NCI-H2107 treated with DMSO at 0.1 percent for 48 hours (cell line): ENCODE measurements at regions not wholly inside any gene's neighbourhood (a gene's known extent, or its start where the extent isn't known, plus 50 kb on each side); places are given as distances from the start of the nearest gene placed in this dataset.
A peak's percentile ranks its signal among the peaks of the same experiment; 100 is the strongest.
"Not testable (repeated sequence)": the region's sequence is repeated elsewhere in the genome, so short reads cannot be mapped to it uniquely, and the experiment has no call there.

Source experiments
- DNase-seq: peaks from one replicate; lab custom pipeline; 2025; ENCODE audit not compliant: unreplicated experiment; lab: John Stamatoyannopoulos, UW

DNA sequence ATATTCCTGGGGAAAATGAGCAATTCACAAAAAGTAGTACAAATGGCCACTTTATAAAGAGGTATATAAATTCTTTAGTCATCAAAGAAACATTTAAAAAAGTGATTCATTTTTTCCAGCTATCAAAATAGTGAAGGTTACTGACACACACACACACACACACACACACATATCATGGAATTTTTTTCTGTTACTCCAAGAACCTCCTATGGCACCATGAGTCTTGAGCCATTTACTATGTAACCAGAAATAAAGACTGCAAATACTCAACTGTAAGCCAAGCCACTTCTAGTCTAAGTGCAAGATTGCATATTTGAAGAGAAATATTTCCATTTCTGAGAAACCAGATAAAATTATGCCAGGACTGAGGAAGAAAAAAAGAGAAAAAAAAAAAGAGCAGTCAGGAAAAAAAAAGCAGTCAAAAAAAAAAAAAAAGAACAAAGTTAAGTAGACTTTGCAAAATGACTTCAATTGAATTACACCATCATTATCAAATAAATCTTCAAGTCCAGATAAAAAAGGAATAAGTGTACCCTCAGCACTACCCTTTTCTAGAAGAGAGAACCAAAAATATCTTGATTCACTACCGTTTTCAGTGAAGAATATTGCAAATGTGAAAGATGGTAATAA is 275.7 kb downstream of the DAD1 start:
- DNase-seq = no peak

GRCh38 chr14:22311636-22312035 is 277.4 kb downstream of the DAD1 start:
- no peak for DNase-seq

DNA sequence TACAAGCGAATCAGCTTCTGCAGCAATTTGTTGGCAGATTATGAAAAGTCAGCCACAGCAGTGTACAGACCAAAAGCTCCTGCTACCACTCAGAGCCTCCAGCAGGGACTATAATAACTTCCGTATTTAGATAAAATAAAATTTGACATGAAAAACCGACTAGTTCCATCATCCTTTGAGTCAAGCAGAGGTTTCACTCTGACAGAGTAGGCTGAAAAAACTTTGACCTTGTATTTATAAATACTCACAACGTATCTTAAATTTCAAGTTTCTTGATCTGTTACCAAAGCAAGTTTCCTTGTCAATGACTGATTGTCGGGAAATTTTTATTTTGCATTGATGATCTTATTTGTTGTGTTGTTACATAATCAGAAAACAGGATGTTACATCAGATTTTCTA is 283.4 kb downstream of the DAD1 start:
- DNase-seq = no peak

DNA sequence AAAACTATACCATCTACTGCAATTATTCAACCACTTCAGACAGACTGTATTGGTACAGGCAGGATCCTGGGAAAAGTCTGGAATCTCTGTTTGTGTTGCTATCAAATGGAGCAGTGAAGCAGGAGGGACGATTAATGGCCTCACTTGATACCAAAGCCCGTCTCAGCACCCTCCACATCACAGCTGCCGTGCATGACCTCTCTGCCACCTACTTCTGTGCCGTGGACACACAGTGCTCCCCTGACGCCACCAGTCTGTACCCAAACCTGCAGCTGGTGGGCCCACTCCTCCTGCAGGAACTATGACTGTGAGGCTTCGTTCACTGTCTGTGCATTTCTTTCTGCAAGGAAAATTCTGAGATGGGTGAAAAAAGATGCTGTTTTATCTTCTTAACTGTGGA is 284.7 kb downstream of the DAD1 start:
- no peak for DNase-seq

DNA sequence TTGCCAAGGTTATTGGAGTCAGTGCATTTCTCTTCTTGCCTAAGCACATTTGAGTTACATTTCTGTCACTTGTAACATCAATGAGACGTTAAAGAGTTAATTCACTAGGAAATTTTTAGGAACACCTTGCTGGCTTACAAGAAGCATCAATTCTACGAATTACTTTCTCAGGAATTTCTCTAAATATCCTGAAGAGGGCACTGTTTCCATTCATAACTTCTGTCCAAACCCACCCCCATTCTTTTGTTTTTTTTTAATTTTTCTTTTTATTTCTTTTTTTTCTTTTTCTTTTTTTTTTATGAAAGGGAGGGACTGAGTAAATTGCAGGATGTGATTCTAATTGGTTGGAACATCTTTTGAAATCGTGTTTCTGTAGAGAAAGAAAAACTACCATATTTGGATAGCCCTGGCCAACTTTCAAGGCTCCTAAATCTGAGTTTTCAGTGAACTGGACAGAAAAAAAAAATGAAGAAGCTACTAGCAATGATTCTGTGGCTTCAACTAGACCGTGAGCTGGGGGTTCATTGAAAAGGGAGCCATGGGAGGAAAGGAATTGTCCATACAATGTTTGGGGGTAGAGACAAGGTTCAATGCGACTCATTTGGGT is 285.3 kb downstream of the DAD1 start:
- DNase-seq = peak; percentile 33

GRCh38 chr14:22300646-22301045 is 288.4 kb downstream of the DAD1 start:
- no peak for DNase-seq

DNA sequence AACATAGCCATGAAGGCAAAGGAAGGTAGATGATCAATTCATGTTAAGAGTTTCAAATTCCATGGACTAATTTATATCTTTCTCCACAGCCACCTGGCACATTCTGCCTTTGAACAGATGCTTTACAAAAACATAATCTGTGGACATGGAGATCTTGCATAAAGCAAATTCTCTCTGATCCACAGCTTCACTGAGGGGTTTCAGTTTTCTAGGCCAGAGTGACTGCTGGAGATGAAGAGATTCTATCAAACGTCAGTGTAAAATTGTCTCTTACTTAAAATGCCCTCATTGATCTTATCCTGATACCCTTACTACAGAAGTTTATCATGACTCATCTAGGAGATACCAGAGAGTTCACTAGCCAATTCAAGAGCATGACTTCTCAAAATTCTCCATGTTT is 291.6 kb downstream of the DAD1 start:
- DNase-seq = no peak

DNA sequence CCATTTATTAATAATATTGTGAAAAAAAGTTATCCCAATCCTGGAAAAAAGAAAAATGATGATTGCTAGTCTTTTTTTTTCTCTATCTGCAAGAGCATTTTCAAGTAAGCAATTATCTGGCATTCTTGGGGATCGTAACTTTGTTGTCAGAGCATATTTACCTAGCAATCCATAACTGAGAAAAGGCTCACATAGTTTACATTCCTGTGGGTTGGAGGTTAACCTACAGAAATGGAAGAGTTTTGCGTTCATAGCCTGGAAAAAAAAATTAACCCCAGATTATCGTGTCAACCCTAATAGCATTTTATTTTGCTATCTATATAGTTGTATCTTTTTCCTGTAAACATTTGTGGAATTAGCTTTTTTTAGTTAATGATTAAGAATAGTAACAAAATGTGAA is 292.3 kb downstream of the DAD1 start:
- no peak for DNase-seq

- no peak for DNase-seq
Observed at GRCh38 chr14:22296088-22296487, 292.9 kb downstream of the DAD1 start.

DNA sequence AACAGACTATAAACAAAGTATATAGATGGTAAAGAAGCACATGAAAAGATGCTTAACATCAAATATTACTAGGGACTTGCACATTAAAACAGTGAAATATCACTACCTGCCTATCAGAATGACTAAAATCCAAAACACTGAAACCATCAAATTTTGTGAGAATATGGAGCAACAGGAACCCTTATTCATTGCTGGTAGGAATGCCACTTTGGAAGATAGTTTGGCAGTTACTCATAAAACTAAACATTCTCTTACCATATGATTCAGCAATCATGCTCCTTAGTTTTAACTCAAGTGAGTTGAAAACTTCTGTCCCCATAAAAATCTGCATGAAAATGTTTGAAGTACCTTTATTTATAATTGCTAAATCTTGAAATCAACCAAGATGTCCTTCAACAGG is 297.6 kb downstream of the DAD1 start:
- DNase-seq = no peak

- no peak for DNase-seq
Observed at GRCh38 chr14:22289570-22289969, 299.5 kb downstream of the DAD1 start.

DNA sequence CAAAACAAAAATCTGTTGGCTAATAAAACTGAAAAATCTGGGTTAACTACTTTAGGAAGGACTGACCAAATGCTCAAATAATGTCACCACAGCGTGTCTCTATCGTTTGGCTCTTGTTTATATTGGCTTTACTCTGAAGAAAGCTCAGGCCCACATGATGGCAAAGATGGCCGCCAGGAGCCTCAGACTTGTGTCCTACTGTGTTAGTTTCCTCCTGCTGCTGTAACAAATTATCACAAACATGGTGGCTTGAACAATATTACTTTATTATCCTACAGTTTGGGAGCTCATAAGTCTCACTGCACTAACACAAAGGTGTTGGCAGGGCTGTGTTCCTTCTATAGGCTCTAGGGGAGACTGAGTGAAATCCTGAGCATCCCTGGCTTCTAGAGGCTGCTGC is 303.0 kb downstream of the DAD1 start:
- no peak for DNase-seq

DNA sequence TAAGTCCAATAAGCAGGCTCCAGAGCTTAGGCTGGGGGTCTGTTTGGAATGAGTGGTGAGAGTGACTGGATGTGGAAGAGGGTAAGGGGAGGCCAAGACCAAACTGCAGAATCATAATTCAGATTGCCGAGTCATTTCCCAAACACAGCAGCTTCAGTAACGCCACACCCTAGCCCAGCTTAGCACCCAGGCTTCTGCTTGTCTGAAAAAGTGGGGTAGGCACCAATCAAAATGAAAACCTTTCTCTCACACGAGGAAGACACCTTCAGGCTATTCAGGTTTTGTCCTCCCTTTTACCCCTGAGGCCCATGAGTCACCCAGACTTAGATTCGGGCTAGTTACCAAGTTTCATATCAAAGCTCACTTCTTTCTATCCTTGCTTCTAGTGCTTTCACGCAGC is 306.1 kb downstream of the DAD1 start:
- no peak for DNase-seq

DNA sequence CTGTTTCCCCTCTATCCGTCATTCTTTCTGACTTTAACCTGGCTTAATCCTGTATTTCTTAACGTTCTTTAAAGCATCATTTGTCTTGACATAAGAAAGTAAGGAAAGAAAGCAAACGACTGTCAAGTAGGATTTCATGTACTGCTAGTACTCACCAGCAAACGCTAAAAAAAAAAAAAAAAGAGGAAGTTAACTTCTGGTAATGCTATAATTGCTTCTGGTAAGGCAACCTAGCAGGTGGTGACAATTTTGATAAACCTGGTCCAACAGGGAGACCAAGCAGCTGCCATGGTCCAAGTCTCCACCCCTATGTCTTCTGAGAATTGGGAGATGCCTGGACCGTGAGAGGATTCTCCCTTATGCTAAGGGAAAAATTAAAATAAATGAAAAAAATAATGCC is 306.6 kb downstream of the DAD1 start:
- DNase-seq = no peak

GRCh38 chr14:22281447-22281874 is 307.6 kb downstream of the DAD1 start:
- DNase-seq = not testable (repeated sequence)

GRCh38 chr14:22280497-22281316 is 308.3 kb downstream of the DAD1 start:
- no peak for DNase-seq

GRCh38 chr14:22276913-22277816 is 311.9 kb downstream of the DAD1 start:
- no peak for DNase-seq

DNA sequence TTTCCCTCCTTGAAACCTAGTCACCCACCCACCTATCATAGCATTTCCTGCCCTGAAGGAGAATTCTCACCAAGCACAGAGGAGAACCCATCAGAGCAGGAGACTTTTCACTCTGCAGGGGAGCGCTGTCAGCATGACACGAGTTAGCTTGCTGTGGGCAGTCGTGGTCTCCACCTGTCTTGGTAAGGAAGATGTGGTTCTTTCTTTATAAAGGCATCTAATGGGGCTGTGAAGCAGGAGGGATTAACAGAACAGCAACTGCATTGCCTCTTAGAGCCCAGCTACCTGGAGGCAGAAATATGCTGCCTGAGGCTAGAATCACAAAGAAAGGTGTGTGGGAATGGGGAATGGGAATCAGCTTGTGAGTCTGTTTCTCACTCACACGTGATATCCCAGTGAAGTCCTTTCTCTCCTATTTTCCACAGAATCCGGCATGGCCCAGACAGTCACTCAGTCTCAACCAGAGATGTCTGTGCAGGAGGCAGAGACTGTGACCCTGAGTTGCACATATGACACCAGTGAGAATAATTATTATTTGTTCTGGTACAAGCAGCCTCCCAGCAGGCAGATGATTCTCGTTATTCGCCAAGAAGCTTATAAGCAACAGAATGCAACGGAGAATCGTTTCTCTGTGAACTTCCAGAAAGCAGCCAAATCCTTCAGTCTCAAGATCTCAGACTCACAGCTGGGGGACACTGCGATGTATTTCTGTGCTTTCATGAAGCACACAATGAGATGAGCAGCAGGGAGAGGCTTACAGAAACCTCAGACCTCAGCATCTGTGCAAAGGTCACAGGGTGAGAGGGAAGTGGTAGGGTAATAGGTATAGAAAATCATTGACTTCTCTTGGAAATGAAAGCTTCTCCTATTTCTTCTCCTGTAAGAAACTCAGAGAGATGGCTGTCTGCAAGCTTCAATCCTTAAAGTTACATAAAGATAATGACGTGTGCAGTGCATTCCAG is 316.9 kb downstream of the DAD1 start:
- no peak for DNase-seq

- DNase-seq = no peak
Observed at GRCh38 chr14:22268875-22269274, 320.1 kb downstream of the DAD1 start.

- DNase-seq = no peak
Observed at GRCh38 chr14:22266683-22267082, 322.3 kb downstream of the DAD1 start.
